Lung (tissue), 11 donors: ENCODE measurements at regions not wholly inside any gene's neighbourhood (a gene's known extent, or its start where the extent isn't known, plus 50 kb on each side); places are given as distances from the start of the nearest gene placed in this dataset.
"Not testable (repeated sequence)": the region's sequence is repeated elsewhere in the genome, so short reads cannot be mapped to it uniquely, and the experiment has no call there.

Source experiments
- ATAC-seq: fragments of 200-7000 bp; cut with Tn5 transposase; one replicate; pipeline ENCODE4 v1.9.1; 2020; ENCODE audit warnings: moderate number of reproducible peaks; ENCODE audit not compliant: insufficient read depth, low FRiP score
- DNase-seq, 3 donors: peaks; one replicate each; pipeline ENCODE4 v3.0.0-alpha.2; 2013 to 2017
- H3K27ac ChIP-seq, 2 donors: one replicate each; pipeline ENCODE4 v1.5.1; 2013; ENCODE audit warnings: mild to moderate bottlenecking in 2 of 2, moderate library complexity in 2 of 2, control low read depth in 1 of 2, inconsistent platforms in 1 of 2, low read depth in 1 of 2, low read length in 1 of 2
- H3K27me3 ChIP-seq, 3 donors: one replicate each; pipeline ENCODE4 v1.5.1; 2013; ENCODE audit warnings: low read length in 2 of 3; ENCODE audit not compliant: control insufficient read depth in 3 of 3, insufficient read depth in 3 of 3
- H3K36me3 ChIP-seq, 4 donors: one replicate each; pipeline ENCODE4 v1.5.1; 2013; ENCODE audit warnings: low read length in 4 of 4, mild to moderate bottlenecking in 1 of 4, moderate library complexity in 1 of 4; ENCODE audit not compliant: control insufficient read depth in 4 of 4, insufficient read depth in 4 of 4
- H3K4me1 ChIP-seq, 5 donors: one replicate each; pipeline ENCODE4 v1.5.1; 2013; ENCODE audit warnings: low read length in 5 of 5, mild to moderate bottlenecking in 2 of 5, moderate library complexity in 1 of 5; ENCODE audit not compliant: control insufficient read depth in 5 of 5, insufficient read depth in 5 of 5
- H3K4me3 ChIP-seq: one replicate; pipeline ENCODE4 v1.5.1; 2013; ENCODE audit warnings: mild to moderate bottlenecking, control low read depth, moderate library complexity
- H3K9ac ChIP-seq, 2 donors: one replicate each; pipeline ENCODE4 v1.5.1; 2013; ENCODE audit warnings: low read length in 2 of 2, control low read depth in 1 of 2; ENCODE audit not compliant: insufficient read depth in 1 of 2
- H3K9me3 ChIP-seq, 4 donors: one replicate each; pipeline ENCODE4 v1.5.1; 2013; ENCODE audit warnings: low read length in 3 of 4, mild to moderate bottlenecking in 1 of 4, moderate library complexity in 1 of 4; ENCODE audit not compliant: control insufficient read depth in 4 of 4, insufficient read depth in 3 of 4
- WGBS, 2 donors: extraction: QIAGEN DNeasy Blood & Tissue Kit; methylation state at CpG; one replicate each; pipeline ENCODE4 v1.1.7; 2013; 5-methylcytosine and 5-hydroxymethylcytosine counted together
- TF ChIP-seq, protein P1 (sequence below): IDR thresholded peaks from 2 replicates; pipeline ENCODE4 v1.5.1; 2012; ENCODE audit warnings: mild to moderate bottlenecking; ENCODE audit errors: control extremely low read depth, extremely low read depth
- donor health status: control.
- donor health status: control.
- donor health status: Bipolar disorder and iron deficiency.
- donor health status: healthy.
- donor health status: DM: yes; HTN: yes; CAD: no.

GRCh38 chr11:39570526-39570925 lies 1888.9 kb downstream of the LRRC4C start:
- TF ChIP-seq, protein P1, sequence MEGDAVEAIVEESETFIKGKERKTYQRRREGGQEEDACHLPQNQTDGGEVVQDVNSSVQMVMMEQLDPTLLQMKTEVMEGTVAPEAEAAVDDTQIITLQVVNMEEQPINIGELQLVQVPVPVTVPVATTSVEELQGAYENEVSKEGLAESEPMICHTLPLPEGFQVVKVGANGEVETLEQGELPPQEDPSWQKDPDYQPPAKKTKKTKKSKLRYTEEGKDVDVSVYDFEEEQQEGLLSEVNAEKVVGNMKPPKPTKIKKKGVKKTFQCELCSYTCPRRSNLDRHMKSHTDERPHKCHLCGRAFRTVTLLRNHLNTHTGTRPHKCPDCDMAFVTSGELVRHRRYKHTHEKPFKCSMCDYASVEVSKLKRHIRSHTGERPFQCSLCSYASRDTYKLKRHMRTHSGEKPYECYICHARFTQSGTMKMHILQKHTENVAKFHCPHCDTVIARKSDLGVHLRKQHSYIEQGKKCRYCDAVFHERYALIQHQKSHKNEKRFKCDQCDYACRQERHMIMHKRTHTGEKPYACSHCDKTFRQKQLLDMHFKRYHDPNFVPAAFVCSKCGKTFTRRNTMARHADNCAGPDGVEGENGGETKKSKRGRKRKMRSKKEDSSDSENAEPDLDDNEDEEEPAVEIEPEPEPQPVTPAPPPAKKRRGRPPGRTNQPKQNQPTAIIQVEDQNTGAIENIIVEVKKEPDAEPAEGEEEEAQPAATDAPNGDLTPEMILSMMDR, result no peak
- Histone ChIP-seq H3K9ac (no peak overlapping the region), H3K9me3 (no peaks in the 10 kb centered on the region), H3K4me1 (no peaks in the 10 kb centered on the region), H3K27me3 (no peaks in the 10 kb centered on the region), H3K4me3 (no peak overlapping the region), H3K27ac (no peak overlapping the region), H3K36me3 (no peaks in the 10 kb centered on the region)
- ATAC-seq (no peak), DNase-seq (peak in 2 of 3 donors; percentile 12 to 19)

- TF ChIP-seq, protein P1, result no peak
- Histone ChIP-seq H3K36me3 (no peaks in the 10 kb centered on the region), H3K4me3 (no peak overlapping the region), H3K27ac (no peak overlapping the region), H3K9ac (no peak overlapping the region), H3K4me1 (no peaks in the 10 kb centered on the region), H3K9me3 (no peaks in the 10 kb centered on the region), H3K27me3 (no peaks in the 10 kb centered on the region)
- peak in 1 of 3 donors; percentile 8 for DNase-seq
- 90 to 93% methylated on average over 2 of the region's 2 CpGs for WGBS, 2 donors
- ATAC-seq, result no peak
These were observed 1889.7 kb downstream of the LRRC4C start for GRCh38 chr11:39569789-39570188.

DNA sequence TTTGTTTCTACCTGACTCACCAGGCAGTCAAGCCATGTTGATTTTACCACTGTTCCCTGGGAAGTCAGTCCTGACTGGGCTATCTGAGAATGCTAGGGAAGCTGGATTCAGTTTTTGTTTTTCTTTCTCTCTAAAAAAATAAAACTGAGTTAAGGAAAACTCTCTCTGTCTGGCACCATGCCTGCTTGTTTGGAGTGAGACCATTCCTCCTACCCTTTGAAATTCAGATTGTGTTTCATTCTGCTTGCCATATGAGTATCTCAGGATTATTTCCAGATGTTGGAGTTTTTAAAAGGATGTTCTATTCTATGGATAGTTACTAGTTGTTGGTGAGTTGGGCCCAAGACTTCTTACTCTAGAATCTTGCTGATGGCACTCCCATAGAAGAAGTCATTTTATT lies 1917.0 kb downstream of the LRRC4C start:
- no peak overlapping the region for H3K4me3 ChIP-seq
- DNase-seq (peak; percentile 16 to 72 (median 58)), ATAC-seq (no peak)
- no peak overlapping the region for H3K9ac ChIP-seq
- H3K27ac ChIP-seq, result no peak overlapping the region
- TF ChIP-seq, protein P1, result no peak
- H3K9me3 ChIP-seq, result peaks cover 0 to 4% (median 0%) of the 10 kb centered on the region in 4 donors
- H3K36me3 ChIP-seq, result no peaks in the 10 kb centered on the region
- no peaks in the 10 kb centered on the region for H3K27me3 ChIP-seq
- no peaks in the 10 kb centered on the region for H3K4me1 ChIP-seq

- 51 to 60% methylated on average over 2 of the region's 2 CpGs for WGBS, 2 donors
- H3K9ac ChIP-seq, result no peak overlapping the region
- H3K4me3 ChIP-seq, result no peak overlapping the region
- H3K36me3 ChIP-seq, result no peaks in the 10 kb centered on the region
- DNase-seq, result peak; percentile 0 to 11 (median 4)
- no peak for ATAC-seq
- peaks cover 0 to 4% (median 0%) of the 10 kb centered on the region in 4 donors for H3K9me3 ChIP-seq
- H3K4me1 ChIP-seq, result no peaks in the 10 kb centered on the region
- TF ChIP-seq, protein P1, result no peak
- H3K27ac ChIP-seq, result no peak overlapping the region
- no peaks in the 10 kb centered on the region for H3K27me3 ChIP-seq
These were observed 1917.5 kb downstream of the LRRC4C start for GRCh38 chr11:39541945-39542351.

DNA sequence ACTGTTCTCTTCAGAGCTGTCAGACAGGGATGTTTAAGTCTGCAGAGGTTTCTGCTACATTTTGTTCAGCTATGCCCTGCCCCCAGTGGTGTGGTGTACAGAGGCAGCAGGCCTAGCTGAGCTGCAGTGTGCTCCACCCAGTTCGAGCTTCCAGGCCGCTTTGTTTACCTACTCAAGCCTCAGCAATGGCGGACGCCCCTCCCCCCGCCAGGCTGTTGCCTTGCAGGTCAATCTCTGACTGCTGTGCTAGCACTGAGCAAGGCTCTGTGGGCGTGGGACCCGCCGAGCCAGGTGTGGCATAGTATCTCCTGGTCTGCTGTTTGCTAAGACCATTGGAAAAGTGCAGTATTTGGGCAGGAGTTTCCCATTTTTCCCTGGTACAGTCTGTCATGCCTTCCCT lies 1923.1 kb downstream of the LRRC4C start:
- not testable (repeated sequence) for H3K27me3 ChIP-seq, H3K36me3 ChIP-seq, H3K27ac ChIP-seq, ATAC-seq, H3K9ac ChIP-seq, H3K4me3 ChIP-seq, DNase-seq, H3K4me1 ChIP-seq, H3K9me3 ChIP-seq
- 86 to 90% methylated on average over 8 of the region's 8 CpGs for WGBS, 2 donors
